SIG-M5 (cell line): ENCODE measurements at regions not wholly inside any gene's neighbourhood (a gene's known extent, or its start where the extent isn't known, plus 50 kb on each side); places are given as distances from the start of the nearest gene placed in this dataset.
"Not testable (repeated sequence)": the region's sequence is repeated elsewhere in the genome, so short reads cannot be mapped to it uniquely, and the experiment has no call there.

Experiments
- DNase-seq: peaks from one replicate; lab custom pipeline; 2025; lab: John Stamatoyannopoulos, UW

DNA sequence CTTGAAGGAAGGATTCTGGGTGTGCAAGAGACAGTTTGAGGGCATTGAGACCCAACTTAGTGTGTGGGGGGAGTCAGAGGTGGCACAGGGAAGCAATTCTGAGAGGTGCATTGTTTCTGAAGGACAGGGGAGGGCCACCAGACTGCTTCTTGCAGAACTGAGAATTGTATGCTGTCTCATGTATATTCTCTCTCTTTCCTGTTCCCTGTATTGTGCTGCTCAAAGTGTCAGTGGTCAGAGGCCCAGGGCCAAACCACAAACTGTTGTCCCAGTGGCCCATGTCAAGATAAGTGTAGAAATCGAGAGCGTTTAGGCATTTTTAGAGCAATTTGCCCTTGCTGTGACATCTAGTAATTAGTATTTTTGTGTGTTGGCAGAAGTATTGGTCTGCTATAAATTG is 567.1 kb downstream of the EDEM1 start:
- no peak for DNase-seq

DNA sequence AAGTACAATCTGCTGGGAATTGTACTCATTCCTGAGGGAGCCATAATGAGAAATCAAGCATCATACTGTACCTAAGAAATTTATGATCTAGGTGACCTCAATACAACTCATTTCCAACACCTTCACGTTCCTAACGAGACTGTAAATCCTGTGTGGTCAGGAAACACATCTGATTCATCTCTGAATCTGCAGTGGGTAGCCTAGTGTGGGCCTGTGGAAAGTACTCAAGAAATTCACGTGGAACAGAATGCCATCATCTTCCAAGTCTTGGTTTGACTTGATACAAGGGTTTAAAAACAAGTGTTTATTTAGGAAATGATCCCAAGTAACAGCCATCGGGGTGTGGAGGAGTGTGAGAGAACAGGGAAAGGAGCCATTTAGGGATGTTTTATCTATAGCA is 568.9 kb downstream of the EDEM1 start:
- DNase-seq: no peak

DNA sequence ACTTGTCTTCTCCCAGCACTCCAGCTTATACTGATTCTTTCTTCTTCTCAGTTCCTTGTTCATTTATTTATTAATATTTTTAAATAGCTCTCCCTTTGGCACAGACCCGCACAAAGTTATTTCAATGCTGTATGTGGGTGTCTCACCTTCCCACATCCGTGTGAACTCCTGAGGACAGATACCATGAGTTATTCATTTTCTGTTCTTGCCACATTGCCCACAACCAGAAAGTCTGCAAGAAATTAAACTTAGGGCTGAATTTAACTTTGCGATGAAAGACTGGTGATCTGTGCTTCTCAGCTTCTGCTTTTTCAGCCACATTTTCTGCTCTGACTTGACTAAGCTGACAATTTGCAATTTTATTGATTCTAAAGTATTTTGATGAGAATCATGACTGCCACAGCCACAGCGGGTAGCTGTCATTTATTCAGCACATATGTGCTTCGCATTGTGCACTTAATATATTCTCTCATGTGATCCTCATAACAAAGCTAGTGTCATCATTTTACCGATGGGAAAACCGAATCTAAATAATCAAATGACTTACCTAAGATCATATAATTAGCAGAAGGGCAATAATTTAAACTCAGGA is 569.8 kb downstream of the EDEM1 start:
- DNase-seq: no peak

GRCh38 chr3:5758699-5759098 is 571.2 kb downstream of the EDEM1 start:
- no peak for DNase-seq

- no peak for DNase-seq
These were observed 575.0 kb downstream of the EDEM1 start for GRCh38 chr3:5762506-5762905.

- DNase-seq: no peak
These were observed 579.3 kb downstream of the EDEM1 start for GRCh38 chr3:5766848-5767247.

DNA sequence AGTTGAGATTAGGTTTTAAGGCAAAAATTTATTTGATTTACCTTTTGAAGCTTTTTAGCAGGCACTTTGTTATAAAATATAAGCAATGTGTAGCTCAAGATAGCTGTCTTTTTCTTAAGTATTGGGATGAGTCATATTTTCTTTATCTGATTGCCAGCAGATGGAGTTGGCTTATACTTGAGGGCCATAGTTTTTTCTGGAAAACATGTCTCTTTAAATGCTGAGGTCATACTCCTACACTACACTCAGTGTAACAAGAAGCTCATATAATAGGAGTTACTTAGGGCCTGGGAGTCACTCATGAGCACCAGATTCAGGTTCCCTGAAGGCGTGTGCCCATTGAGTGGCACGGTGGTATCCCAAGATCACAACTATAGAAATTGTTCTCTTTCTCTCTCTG is 579.8 kb downstream of the EDEM1 start:
- no peak for DNase-seq

DNA sequence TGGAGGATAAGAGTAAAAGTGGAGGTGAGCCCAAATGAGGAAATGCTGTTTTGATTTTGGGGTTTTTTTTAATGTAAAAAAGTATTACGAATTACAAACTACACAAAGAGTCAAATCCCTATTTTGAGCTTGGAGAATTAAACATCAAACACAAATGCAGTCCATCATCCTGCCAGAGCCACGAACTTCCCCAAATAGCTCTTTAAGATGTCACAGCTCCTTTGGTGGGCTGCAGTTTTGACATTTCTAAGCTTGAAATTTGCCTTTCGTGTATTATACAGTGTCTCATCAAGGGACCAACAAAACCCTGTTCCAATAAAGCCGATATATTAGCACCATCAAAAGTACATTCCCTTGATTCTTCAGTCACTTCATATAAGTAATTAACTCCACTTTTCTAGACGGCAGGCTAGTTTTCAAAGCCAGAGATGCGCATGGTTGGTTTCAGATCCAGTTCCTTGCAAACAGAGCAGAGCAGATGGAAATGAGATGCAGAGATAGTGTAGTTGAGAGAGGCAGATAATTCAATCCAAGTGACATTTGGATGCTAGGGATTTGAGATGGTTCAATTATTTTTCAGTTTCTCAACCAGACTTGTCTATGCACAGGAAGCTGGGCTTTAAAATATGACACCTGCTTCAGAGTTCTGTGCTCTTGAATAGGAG is 580.9 kb downstream of the EDEM1 start:
- no peak for DNase-seq

DNA sequence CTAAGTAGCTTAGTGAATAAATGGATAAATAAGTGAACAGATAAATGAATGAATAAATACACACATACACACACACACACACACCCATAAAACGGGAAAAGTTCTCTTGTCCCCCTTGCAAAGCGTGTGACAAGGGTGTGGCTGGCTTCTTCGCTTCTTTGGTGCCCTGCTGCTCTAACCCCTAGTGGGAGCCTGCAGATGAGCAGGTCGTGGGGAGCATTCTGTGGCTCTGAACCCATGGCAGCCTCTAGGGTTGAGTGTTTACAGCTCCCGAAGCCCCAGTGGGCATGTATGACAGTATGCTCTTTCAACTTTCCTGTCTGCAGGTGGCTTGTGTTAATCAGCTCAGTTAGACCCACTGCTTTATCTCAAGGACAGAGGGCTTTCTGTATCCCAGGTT is 582.3 kb downstream of the EDEM1 start:
- DNase-seq: no peak

GRCh38 chr3:5774337-5774736 is 586.8 kb downstream of the EDEM1 start:
- DNase-seq: no peak

DNA sequence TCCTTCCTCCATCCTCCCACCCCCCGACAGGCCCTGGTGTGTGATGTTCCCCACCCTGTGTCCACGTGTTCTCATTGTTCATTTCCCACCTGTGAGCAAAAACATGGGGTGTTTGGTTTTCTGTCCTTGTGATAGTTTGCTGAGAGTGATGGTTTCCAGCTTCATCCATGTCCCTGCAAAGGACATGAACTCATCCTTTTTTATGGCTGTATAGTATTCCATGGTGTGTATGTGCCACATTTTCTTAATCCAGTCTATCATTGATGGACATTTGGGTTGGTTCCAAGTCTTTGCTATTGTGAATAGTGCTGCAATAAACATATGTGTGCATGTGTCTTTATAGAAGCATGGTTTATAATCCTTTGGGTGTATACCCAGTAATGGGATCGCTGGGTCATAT is 587.6 kb downstream of the EDEM1 start:
- DNase-seq: not testable (repeated sequence)

DNA sequence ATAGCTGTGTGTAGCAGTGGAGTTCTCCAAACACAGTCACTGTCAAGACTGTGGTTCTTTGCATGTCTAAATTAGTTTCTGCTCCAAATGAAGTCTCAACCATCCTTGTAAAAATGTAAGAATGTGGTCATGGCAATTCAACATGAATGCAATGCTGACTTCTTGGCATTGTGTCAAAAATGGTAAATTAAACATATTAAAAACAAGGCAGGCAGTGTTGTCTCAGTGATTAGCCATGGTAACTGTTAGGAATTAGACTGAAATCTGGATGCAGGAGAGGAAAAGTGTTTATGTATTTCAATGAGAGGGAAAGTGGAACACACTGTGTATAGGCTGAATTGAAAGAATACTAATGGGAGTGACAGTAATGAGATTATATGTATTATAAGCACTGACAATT is 597.2 kb downstream of the EDEM1 start:
- DNase-seq: no peak

- DNase-seq: no peak
These were observed 600.5 kb downstream of the EDEM1 start for GRCh38 chr3:5787861-5788488.

GRCh38 chr3:5788496-5788895 is 601.0 kb downstream of the EDEM1 start:
- no peak for DNase-seq

DNA sequence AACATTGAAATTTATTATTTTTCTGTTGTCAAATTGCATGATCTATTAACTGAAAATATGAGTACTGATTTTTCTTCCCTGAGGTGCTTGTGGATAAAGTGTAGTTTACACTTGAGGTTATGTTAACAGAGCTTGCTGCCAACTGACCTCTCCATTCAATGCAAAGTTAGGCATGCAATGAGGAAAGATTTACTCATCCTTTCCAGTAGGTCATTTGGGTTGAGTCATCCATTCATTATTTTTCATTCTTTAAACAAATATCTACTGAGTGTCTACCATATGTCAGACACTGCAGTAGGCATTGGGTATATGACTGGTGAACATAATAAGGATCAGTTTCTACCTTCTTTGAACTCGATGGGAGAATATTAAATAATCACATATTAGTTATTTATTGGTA is 604.1 kb downstream of the EDEM1 start:
- DNase-seq: no peak

- no peak for DNase-seq
These were observed 609.0 kb downstream of the EDEM1 start for GRCh38 chr3:5796541-5796940.

GRCh38 chr3:5798809-5799208 is 611.3 kb downstream of the EDEM1 start:
- no peak for DNase-seq

DNA sequence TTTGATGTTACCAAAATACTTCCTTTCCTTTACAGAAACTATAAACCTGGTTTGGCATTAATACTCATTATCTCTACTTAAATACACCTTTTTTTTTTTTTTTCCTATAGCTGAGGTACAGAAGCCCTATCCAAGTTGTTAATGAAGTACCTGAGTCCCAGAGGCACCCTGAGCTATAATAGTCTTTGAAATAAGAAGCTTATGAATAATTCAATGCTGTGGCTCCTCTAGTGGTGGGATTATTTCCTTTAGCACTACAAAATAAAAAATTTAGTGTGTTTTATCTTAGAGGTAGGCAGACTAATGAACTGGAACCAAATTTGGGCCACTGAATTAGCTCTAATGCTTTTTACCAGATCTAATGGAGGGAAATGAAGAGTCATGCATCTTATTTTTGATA is 611.9 kb downstream of the EDEM1 start:
- DNase-seq: no peak

DNA sequence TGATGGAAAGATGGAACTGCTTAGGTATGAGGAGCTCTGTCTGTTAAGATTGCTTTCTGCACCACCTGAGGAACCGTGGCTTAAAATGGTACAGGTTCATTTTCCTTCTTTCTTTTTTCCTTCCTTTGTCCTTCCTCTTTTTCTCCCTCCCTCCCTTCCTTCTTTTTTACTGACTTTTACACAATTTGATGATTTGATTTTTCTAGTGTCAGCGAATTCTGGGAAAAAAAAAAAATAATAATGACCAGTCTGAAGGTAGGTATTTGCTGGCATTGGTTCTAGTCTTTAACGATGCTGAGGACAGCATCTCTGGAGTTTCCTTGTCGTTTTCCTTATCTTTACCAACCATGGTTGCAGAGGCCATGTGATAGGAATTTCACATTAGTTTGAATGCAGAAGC is 613.5 kb downstream of the EDEM1 start:
- no peak for DNase-seq

DNA sequence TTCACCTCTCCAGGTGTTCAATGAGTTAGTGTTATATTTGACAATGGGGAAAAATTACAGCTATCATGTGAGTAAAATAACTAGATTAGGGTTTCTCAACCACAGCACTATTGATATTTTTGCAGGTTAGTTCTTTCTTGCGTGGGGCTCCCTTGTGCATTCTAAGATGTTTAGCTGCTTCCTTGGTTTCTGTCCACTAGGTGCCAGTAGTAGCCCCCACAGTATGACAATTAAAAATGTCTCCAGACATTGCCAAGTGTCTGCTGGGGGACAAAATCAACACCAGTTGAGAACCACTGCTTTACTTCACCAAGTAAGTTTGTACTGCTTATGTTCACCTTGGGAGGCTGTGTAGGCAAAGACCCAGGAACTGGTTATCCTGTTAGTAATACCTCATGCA is 618.7 kb downstream of the EDEM1 start:
- DNase-seq: no peak

DNA sequence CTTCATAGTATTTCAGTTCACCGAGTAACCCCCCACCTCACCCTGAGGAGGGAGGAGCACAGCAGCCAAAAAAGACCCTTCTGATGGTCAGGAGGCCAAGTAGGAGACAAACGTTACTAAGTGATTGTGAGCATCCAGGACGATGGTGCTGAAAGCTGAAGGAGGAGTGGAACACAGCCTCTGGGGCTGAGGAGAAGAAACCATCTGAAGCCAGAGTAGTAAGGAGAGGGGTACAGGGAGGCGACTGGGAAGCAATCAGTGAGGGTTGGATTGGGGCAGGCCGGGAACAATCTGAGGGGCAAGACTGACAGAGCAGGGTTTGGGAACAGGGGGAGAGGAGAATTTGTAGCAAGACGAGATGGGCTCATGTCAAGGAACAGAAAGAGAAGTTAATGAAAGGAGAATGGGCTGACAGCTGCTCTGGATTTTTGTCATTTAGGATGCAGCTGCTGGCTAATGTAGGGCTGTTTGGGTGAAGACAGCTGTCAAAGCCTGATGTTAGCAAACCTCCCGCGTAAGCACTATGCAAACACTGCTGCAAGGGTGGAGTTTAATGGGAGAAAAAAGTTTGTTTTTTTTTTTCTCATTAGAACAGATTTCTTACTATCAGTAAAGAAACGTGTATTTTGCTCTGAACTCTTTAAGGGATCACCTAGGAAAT is 622.2 kb downstream of the EDEM1 start:
- DNase-seq: no peak

- DNase-seq: no peak
These were observed 623.5 kb downstream of the EDEM1 start for GRCh38 chr3:5811016-5811415.

GRCh38 chr3:5813521-5813920 is 626.0 kb downstream of the EDEM1 start:
- DNase-seq: no peak
